Neural cell (in vitro differentiated cells): ENCODE measurements at regions not wholly inside any gene's neighbourhood (a gene's known extent, or its start where the extent isn't known, plus 50 kb on each side); places are given as distances from the start of the nearest gene placed in this dataset.

ENCODE experiments used
- H2AFZ ChIP-seq: fragments of 200-600, 300-800 bp; sonication (generic), shearing (Covaris generic); 2 replicates; pipeline ENCODE4 v1.6.0; 2014; ENCODE audit warnings: low read depth, mild to moderate bottlenecking, antibody characterized with exemption, low read length, moderate library complexity
- H3F3A ChIP-seq: fragments of 200-600 bp; shearing (Covaris generic); 2 replicates; pipeline ENCODE4 v1.6.1; 2016; ENCODE audit warnings: mild to moderate bottlenecking, moderate library complexity, mixed read lengths, antibody characterized with exemption, low read length; ENCODE audit not compliant: insufficient read depth, poor library complexity, severe bottlenecking
- H3K27ac ChIP-seq: fragments of 200-600, 300-800 bp; sonication (generic), shearing (Covaris generic); 2 replicates; pipeline ENCODE4 v1.5.1; 2014; ENCODE audit warnings: mild to moderate bottlenecking, low read length, moderate library complexity
- H3K27me3 ChIP-seq: fragments of 300-800, 200-600 bp; sonication (generic), shearing (Covaris generic); 2 replicates; pipeline ENCODE4 v1.6.0; 2014; ENCODE audit warnings: mild to moderate bottlenecking, low read depth, low read length, moderate library complexity; ENCODE audit not compliant: insufficient read depth
- H3K36me3 ChIP-seq: fragments of 300-800, 200-600 bp; sonication (generic), shearing (Covaris generic); 2 replicates; pipeline ENCODE4 v1.5.1; 2014; ENCODE audit warnings: mild to moderate bottlenecking, antibody characterized with exemption, low read length, moderate library complexity; ENCODE audit not compliant: insufficient read depth
- H3K4me2 ChIP-seq: fragments of 300-800, 200-600 bp; sonication (generic), shearing (Covaris generic); 2 replicates; pipeline ENCODE4 v1.6.0; 2014; ENCODE audit warnings: mild to moderate bottlenecking, low read length
- H3K4me3 ChIP-seq: fragments of 300-800, 200-600 bp; sonication (generic), shearing (Covaris generic); 2 replicates; pipeline ENCODE4 v1.5.1; 2014; ENCODE audit warnings: mild to moderate bottlenecking, low read length, moderate library complexity
- H3K79me2 ChIP-seq: fragments of 200-600 bp; shearing (Covaris generic); replicated peaks from 2 replicates; pipeline ENCODE4 v1.6.0; 2014; ENCODE audit warnings: mild to moderate bottlenecking, low read length, moderate library complexity; ENCODE audit not compliant: insufficient read depth
- H3K9ac ChIP-seq: fragments of 300-800, 200-600 bp; sonication (generic), shearing (Covaris generic); 2 replicates; pipeline ENCODE4 v1.6.1; 2016; ENCODE audit warnings: mild to moderate bottlenecking, low read length, mixed read lengths
- H3K9me2 ChIP-seq: fragments of 200-600 bp; shearing (Covaris generic); 2 replicates; pipeline ENCODE4 v1.6.1; 2016; ENCODE audit warnings: mild to moderate bottlenecking, low read length, mixed read lengths; ENCODE audit not compliant: insufficient read depth
- H3K9me3 ChIP-seq: fragments of 200-600, 300-800 bp; sonication (generic), shearing (Covaris generic); 2 replicates; pipeline ENCODE4 v1.6.1; 2016; ENCODE audit warnings: mild to moderate bottlenecking, mixed run types, low read length, moderate library complexity, mixed read lengths
- H4K20me1 ChIP-seq: fragments of 200-600 bp; shearing (Covaris generic); 2 replicates; pipeline ENCODE4 v1.6.1; 2016; ENCODE audit warnings: mild to moderate bottlenecking, mixed run types; ENCODE audit not compliant: insufficient read depth
- CTCF ChIP-seq: fragments of 450-650 bp; IDR thresholded peaks from 2 replicates; pipeline ENCODE4 v1.5.1; 2014; ENCODE audit warnings: antibody characterized with exemption, mild to moderate bottlenecking, moderate library complexity; ENCODE audit not compliant: poor library complexity, severe bottlenecking
- EP300 ChIP-seq: fragments of 450-650 bp; conservative IDR thresholded peaks from 2 replicates; pipeline ENCODE4 v1.6.1; 2014; ENCODE audit warnings: antibody characterized with exemption, mild to moderate bottlenecking, moderate library complexity; ENCODE audit not compliant: poor library complexity, severe bottlenecking
- EZH2 ChIP-seq: fragments of 200-600, 300-800 bp; shearing (Covaris generic), sonication (generic); IDR thresholded peaks from 2 replicates; pipeline ENCODE4 v1.6.1; 2014; ENCODE audit warnings: antibody characterized with exemption, low read length, borderline replicate concordance, mild to moderate bottlenecking; ENCODE audit not compliant: insufficient read depth, poor library complexity, severe bottlenecking
- MXI1 ChIP-seq: fragments of 450-650 bp; conservative IDR thresholded peaks from 2 replicates; pipeline ENCODE4 v1.6.1; 2014; ENCODE audit warnings: antibody characterized with exemption, mild to moderate bottlenecking; ENCODE audit not compliant: poor library complexity, severe bottlenecking
- POLR2AphosphoS5 ChIP-seq: IDR thresholded peaks from 2 replicates; pipeline ENCODE4 v1.6.1; 2012
- RAD21 ChIP-seq: fragments of 450-650 bp; conservative IDR thresholded peaks from 2 replicates; pipeline ENCODE4 v1.6.1; 2014; ENCODE audit warnings: antibody characterized with exemption, mild to moderate bottlenecking, moderate library complexity
- SMC3 ChIP-seq: fragments of 450-650 bp; conservative IDR thresholded peaks from 2 replicates; pipeline ENCODE4 v1.6.1; 2014; ENCODE audit warnings: antibody characterized with exemption, mild to moderate bottlenecking, moderate library complexity; ENCODE audit not compliant: poor library complexity
- TAF1 ChIP-seq: IDR thresholded peaks from 2 replicates; pipeline ENCODE4 v1.6.1; 2012; ENCODE audit warnings: low read depth
- TF ChIP-seq, protein P1 (sequence below): IDR thresholded peaks from 2 replicates; pipeline ENCODE4 v1.6.1; 2012; ENCODE audit warnings: borderline replicate concordance

GRCh38 chr18:75945265-75945933, 517.9 kb upstream of the SMIM21 start:
- Histone ChIP-seq H3F3A (no peaks in the 10 kb centered on the region), H3K9me3 (no peaks in the 10 kb centered on the region), H3K9ac (no peak overlapping the region), H3K4me2 (no peak overlapping the region), H4K20me1 (no peaks in the 10 kb centered on the region), H3K79me2 (no peaks in the 10 kb centered on the region), H3K4me3 (no peak overlapping the region), H3K36me3 (no peaks in the 10 kb centered on the region), H3K27me3 (no peaks in the 10 kb centered on the region), H2AFZ (no peak overlapping the region), H3K9me2 (no peaks in the 10 kb centered on the region), H3K27ac (no peak overlapping the region)
- TF ChIP-seq EP300: no peak
- TF ChIP-seq RAD21: no peak
- no peak for TF ChIP-seq MXI1
- no peak for TF ChIP-seq TAF1
- no peak for TF ChIP-seq SMC3
- TF ChIP-seq, protein P1, sequence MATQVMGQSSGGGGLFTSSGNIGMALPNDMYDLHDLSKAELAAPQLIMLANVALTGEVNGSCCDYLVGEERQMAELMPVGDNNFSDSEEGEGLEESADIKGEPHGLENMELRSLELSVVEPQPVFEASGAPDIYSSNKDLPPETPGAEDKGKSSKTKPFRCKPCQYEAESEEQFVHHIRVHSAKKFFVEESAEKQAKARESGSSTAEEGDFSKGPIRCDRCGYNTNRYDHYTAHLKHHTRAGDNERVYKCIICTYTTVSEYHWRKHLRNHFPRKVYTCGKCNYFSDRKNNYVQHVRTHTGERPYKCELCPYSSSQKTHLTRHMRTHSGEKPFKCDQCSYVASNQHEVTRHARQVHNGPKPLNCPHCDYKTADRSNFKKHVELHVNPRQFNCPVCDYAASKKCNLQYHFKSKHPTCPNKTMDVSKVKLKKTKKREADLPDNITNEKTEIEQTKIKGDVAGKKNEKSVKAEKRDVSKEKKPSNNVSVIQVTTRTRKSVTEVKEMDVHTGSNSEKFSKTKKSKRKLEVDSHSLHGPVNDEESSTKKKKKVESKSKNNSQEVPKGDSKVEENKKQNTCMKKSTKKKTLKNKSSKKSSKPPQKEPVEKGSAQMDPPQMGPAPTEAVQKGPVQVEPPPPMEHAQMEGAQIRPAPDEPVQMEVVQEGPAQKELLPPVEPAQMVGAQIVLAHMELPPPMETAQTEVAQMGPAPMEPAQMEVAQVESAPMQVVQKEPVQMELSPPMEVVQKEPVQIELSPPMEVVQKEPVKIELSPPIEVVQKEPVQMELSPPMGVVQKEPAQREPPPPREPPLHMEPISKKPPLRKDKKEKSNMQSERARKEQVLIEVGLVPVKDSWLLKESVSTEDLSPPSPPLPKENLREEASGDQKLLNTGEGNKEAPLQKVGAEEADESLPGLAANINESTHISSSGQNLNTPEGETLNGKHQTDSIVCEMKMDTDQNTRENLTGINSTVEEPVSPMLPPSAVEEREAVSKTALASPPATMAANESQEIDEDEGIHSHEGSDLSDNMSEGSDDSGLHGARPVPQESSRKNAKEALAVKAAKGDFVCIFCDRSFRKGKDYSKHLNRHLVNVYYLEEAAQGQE: no peak
- no peak for TF ChIP-seq POLR2AphosphoS5
- no peak for TF ChIP-seq CTCF
- no peak for TF ChIP-seq EZH2

DNA sequence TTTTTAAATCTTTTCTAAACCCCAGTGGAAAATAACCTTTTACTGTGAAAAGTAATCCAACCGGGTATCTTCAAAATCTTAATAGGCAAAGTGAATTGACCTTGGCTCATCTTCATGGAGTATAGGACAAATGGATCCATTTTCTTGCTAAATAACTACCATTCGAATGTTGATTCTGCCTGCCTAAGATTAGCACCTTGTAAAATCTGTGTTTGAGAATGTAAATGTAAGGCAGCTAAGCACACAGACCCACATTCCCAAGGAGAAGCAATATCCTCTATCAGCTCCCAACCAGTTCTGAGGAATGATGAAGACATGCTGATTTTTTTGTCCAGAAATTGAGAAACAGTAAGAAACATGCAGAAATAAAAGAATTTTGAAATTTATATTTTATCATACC, 509.8 kb upstream of the SMIM21 start:
- no peaks in the 10 kb centered on the region for H3K79me2 ChIP-seq
- H3K27me3 ChIP-seq: no peaks in the 10 kb centered on the region
- no peak overlapping the region for H3K9ac ChIP-seq
- H4K20me1 ChIP-seq: no peaks in the 10 kb centered on the region
- H3K9me2 ChIP-seq: no peaks in the 10 kb centered on the region
- H3K4me2 ChIP-seq: no peak overlapping the region
- no peak overlapping the region for H3K4me3 ChIP-seq
- TF ChIP-seq POLR2AphosphoS5: no peak
- TF ChIP-seq MXI1: no peak
- TF ChIP-seq TAF1: no peak
- TF ChIP-seq EP300: no peak
- TF ChIP-seq SMC3: no peak
- TF ChIP-seq RAD21: no peak
- TF ChIP-seq, protein P1: no peak
- TF ChIP-seq CTCF: no peak
- no peak for TF ChIP-seq EZH2
- H3K9me3 ChIP-seq: no peaks in the 10 kb centered on the region
- H3K27ac ChIP-seq: no peak overlapping the region
- no peaks in the 10 kb centered on the region for H3F3A ChIP-seq
- H2AFZ ChIP-seq: no peak overlapping the region
- no peaks in the 10 kb centered on the region for H3K36me3 ChIP-seq
